Anterior cingulate cortex (tissue), 58 donors: ENCODE measurements at regions not wholly inside any gene's neighbourhood (a gene's known extent, or its start where the extent isn't known, plus 50 kb on each side); places are given as distances from the start of the nearest gene placed in this dataset.
"Not testable (repeated sequence)": the region's sequence is repeated elsewhere in the genome, so short reads cannot be mapped to it uniquely, and the experiment has no call there.

ENCODE experiments used
- DNase-seq, 58 donors: peaks; one replicate each; lab custom pipeline; 2025; lab: John Stamatoyannopoulos, UW

GRCh38 chr10:27349987-27350386 lies 109.4 kb upstream of the ACBD5 start:
- DNase-seq = no peak

DNA sequence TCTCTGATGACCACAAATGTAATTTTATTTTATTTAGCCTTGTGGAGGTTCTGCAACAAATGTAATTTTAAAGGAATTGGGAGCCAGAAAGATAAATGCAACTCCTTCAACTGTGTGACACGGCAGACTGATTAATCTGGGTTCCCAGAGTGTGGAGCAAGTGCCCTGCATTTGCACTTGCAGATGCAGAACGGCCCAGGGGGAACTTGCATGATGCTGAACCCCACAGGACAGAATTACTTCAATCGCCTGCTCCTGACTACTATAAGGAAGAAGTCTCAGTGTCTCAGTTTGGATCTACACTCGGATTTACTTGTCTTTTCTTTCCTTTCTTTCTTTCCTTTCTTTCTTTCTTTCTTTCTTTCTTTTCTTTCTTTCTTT lies 107.2 kb upstream of the ACBD5 start:
- not testable (repeated sequence) for DNase-seq

- DNase-seq = no peak
Measured at GRCh38 chr10:27345455-27345920, 104.9 kb upstream of the ACBD5 start.

GRCh38 chr10:27344568-27345454 lies 104.2 kb upstream of the ACBD5 start:
- DNase-seq = no peak

DNA sequence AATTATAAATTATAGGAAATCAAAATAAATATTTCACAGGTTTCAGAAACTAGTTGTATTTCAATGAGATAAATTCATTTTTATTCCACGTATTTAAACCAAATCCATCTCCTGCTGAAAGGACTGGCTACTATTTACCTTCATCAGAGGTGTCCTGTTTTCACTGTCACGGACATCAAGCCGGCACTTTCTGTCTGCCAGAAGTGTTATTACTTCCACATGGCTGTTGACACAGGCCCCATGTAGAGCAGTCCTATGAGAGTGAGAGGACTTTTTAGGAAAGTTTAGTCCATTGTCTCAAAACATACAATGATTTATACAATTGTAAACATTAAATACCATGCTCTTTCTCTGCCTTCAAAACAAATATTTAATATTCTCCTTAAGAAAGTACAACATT lies 100.4 kb upstream of the ACBD5 start:
- DNase-seq = no peak

DNA sequence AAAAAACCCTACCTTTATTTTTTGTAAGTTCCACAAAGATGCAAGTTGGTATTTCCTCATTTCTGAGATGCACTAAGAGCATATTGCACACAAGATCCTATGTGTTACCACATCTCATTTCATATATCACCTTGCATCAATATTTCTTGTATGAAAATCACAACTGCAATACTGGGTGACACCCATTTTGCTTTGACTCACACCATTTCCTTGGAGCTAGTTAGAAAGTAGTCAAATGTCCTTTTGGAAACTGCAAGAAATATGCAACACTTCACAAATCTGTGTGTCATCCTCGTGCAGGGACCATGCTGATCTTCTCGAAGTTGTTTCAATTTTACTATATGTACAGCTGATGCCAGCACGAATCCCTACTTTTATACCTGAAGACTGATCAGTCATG lies 94.6 kb upstream of the ACBD5 start:
- not testable (repeated sequence) for DNase-seq

DNA sequence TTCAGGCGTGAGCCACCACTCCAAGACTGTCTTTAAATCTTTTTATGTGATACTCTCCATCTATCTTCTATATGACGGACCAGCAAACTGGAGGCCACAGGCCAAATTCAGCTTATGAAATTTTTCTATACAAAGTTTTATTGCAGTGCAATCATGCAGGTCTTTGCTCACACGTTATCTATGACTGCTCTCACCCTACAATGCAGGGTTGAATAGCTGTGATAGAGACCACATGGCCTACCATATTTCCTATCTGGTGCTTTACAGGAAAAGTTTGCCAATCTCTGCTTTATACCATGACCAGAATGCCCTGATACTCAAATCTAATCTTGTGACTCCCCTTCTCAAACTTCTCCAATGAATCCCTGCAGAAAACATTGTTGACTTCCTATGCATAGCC lies 89.5 kb upstream of the ACBD5 start:
- DNase-seq = no peak

- DNase-seq = no peak
Measured at GRCh38 chr10:27328946-27329345, 88.3 kb upstream of the ACBD5 start.

- DNase-seq = not testable (repeated sequence)
Measured at GRCh38 chr10:27326748-27327147, 86.2 kb upstream of the ACBD5 start.

DNA sequence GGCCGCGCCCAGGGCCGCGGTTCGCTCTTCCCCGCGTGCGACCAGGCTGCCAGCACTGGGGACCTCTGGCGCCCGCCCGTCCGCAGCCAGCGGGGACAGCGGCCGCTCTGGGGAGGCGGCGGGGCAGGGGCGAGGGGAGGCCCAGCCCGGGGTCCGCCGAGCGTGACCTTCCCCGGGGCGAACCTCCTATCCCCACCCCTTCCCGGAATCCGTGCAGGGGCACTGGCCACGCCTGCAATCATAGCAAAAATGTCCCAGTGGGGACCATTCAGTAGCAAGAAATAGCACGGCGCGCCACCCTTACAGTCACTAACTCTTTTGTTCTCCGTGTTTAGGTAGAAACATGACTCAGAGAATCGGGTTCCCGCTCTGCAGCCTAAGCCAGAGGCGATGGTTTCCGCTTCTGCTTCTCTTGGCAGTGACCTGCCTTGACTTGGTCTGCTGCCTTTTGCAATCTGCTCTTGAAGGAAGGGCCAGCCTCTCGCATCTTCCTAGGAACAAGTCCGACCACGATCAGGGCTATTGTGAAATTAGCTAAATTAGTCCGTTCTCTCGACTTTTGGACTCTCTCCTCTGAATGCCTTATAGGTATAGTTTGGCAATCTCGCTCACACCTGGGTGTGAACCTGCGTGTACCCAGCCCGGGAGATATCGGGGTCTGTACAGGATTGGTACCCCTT lies 79.3 kb upstream of the ACBD5 start:
- peak in 18 of 58 donors; percentile 0 to 50 (median 6) for DNase-seq

DNA sequence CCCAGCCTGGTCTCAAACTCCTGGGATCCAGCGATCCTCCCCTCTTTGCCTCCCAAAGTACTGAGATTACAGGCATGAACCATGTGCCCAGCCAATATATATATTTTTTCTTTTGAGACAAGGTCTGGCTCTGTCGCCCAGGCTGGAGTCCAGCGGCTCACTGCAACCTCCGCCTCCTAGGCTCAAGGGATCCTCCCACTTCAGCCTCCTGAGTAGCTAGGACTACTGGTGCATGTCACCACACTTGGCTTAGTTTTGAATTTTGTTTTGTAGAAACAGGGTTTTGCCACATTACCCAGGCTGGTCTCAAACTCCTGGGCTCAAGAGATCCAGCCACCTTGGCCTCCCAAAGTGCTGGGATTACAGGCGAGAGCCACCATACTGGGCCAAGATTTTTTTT lies 78.5 kb upstream of the ACBD5 start:
- DNase-seq = not testable (repeated sequence)

GRCh38 chr10:27315082-27315481 lies 74.5 kb upstream of the ACBD5 start:
- not testable (repeated sequence) for DNase-seq

GRCh38 chr10:27313586-27313985 lies 73.0 kb upstream of the ACBD5 start:
- not testable (repeated sequence) for DNase-seq

DNA sequence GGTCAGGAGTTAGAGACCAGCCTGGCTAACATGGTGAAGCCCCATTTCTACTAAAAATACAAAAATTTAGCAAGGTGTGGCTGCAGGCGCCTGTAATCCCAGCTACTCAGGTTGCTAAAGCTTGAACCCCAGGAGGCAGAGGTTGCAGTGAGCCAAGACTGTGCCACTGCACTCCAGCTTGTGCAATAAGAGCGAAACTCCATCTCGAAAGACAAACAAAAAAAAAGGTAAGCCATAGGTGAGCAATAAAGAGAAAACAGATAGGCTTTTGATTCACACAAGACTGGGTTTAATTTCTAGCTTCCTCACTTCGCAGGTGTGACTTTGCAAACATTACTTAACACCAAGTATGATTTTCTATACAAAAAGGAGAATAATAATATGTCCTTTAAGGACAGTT lies 72.3 kb upstream of the ACBD5 start:
- no peak for DNase-seq

GRCh38 chr10:27311809-27312208 lies 71.2 kb upstream of the ACBD5 start:
- DNase-seq = not testable (repeated sequence)

DNA sequence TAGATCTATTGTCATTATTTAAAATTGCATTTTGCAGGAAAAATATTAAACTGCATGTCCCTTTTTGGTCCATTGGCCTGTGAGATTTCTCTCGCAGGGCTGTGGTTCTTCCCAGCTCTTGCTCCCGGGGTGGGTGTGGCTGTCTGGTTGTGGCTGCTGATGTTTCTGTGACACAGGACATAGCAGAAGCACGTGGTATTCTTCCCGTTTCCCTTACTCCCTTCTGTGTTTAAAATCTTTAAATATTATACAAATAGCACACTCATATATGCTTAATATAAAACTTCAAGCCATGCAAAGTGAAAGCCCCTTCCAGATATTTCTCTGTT lies 57.9 kb upstream of the ACBD5 start:
- not testable (repeated sequence) for DNase-seq

DNA sequence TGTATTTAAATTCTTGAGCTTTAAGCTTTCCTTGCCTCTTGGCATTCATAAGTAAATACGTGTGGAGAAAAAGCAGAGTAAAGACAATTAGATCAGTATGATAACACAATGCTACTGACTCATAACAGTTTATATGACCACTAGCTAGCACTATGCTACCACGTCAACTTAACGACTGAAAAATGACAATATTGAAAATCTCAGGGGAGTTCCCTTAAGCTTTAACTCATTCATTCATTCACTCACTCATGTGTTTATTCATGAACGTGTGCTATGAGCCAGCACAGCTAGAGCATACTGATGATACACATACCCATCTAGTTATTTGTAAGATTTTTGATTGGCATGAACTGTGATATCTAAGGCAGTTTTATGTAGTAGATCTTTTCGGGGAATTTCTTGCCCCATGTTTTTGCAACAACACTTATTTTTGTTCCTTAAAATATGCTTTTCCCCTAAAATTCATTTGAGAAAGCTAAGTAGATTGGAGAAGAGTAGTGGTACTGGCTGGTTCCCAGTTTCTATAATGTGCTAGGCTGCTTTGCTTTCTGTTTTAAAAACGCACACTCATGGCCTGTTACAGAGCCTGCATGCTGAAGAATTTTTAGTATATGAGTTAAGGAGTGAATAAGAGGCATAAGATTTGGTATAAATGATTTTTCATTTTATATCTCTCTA lies 57.4 kb upstream of the ACBD5 start:
- no peak for DNase-seq

- not testable (repeated sequence) for DNase-seq
Measured at GRCh38 chr10:27296285-27296684, 55.7 kb upstream of the ACBD5 start.

DNA sequence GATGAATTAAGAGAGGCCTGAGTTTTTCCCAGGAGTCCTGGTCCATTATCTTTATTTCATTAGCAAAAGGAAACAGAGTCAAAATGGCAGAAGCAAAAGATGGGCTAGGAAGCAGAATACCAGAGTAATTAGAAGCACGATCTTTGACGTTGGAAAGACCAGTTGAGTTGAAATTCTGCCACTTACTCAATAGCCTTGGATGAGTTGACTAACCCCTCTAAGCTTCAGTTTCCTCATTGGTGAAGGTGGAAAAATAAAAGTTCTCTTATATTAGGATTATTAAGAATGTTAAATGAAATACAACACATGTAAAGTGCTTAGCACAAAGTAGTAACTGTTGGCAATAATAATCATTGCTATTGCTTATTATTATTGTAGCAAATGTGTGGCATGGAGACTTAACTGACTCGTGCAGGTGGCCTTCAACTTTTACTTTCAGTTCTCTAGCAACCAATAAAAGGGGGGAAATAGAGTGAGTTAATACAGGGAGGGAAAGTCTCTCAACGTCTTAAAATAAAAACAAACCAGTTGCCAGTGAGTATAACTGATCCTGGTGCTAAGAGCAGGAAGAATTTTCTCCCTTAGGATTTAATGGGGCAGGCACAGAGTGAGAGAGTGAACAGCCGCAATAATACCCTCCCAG lies 50.8 kb upstream of the ACBD5 start:
- not testable (repeated sequence) for DNase-seq
